ENCODE measurements at regions not wholly inside any gene's neighbourhood (a gene's known extent, or its start where the extent isn't known, plus 50 kb on each side); places are given as distances from the start of the nearest gene placed in this dataset.

- TF ChIP-seq SIX5 (IDR thresholded peaks at IDR 0.05; ENCODE audit: low read depth, low read length) (no peak), EGR1 (IDR thresholded peaks at IDR 0.05; ENCODE audit: borderline replicate concordance, low read depth, low read length) (no peak), PHF8 (conservative IDR thresholded peaks at IDR 0.05; ENCODE audit: low read depth, low read length) (no peak)
Measured at GRCh38 chr15:95194746-95195145, 963.4 kb downstream of the MCTP2 start (continued).

Measured in H1 (cell line).